ENCODE measurements at regions not wholly inside any gene's neighbourhood (a gene's known extent, or its start where the extent isn't known, plus 50 kb on each side); places are given as distances from the start of the nearest gene placed in this dataset.

- DNase-seq (ENCODE audit: low spot score): peak; percentile 72
Measured at GRCh38 chr20:8073024-8073832, 53.7 kb upstream of the TMX4 start.

DNA sequence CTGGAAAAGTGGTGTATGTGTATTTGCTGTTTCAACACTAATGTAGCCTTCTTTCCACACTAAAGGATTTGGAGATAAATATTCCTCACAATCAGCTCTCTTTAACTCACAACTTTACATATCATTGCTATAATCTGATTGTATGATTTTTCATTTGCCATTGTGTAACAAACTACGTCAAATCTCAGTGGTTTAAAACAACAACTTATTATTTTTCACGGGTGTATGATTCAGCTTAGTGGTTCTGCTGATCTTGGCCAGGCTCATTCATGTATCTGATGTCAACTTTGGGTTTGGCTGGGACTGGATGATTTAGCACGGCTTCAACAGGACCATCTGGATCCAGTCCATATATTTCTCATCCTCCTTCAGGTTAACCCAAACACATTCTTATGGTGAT is 55.4 kb upstream of the TMX4 start:
- DNase-seq (ENCODE audit: low spot score): no peak

GRCh38 chr20:8076306-8077136 is 55.5 kb upstream of the PLCB1 start:
- DNase-seq (ENCODE audit: low spot score): no peak

DNA sequence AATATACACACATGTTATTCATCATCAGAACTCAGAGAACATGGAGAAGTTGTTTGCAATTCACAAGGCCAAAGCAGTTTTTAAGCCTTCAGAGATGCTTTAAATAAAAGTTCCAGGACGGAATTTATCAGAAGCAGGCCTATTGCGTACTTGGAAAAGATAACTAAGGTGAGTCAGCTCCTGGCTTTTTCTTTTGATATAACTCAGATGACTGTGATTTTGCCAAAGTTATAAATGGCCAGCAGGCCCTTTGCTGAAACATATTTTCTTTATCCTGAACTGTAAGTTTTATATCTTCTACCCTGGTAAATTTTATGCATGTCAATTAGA is 55.0 kb upstream of the PLCB1 start:
- no peak for DNase-seq (ENCODE audit: low spot score)

GRCh38 chr20:8078528-8078914 is 53.5 kb upstream of the PLCB1 start:
- DNase-seq (ENCODE audit: low spot score): no peak

DNA sequence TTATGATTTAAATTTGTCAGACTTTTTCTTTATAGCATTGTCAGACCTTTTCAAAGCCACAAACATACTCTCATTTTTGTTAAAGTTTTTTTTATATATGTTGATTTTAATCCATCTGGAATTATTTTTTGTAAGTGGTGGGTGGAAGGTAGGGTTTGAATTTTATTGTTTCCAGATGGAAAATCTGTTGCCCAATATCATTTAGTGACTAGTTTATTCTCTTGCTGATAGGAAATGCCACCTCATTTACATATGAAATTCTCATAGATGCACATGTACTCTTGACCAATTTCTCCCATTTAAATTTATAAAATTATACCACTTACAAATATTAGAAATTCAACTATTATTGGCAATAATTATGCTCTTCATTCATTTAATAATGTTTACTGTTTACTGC is 52.1 kb upstream of the PLCB1 start:
- no peak for DNase-seq (ENCODE audit: low spot score)

GRCh38 chr20:8082025-8082424 is 50.0 kb upstream of the PLCB1 start:
- DNase-seq (ENCODE audit: low spot score): peak; percentile 41

Data from HT-29 (cell line).